LNCaP clone FGC (cell line): ENCODE measurements at regions not wholly inside any gene's neighbourhood (a gene's known extent, or its start where the extent isn't known, plus 50 kb on each side); places are given as distances from the start of the nearest gene placed in this dataset.
"Not testable (repeated sequence)": the region's sequence is repeated elsewhere in the genome, so short reads cannot be mapped to it uniquely, and the experiment has no call there.

Source experiments
- DNase-seq: peaks from one replicate; pipeline ENCODE4 v3.0.0-alpha.2; 2011; ENCODE audit warnings: low read depth
- H3K4me3 ChIP-seq: 2 replicates; pipeline ENCODE4 v1.5.1; 2011; ENCODE audit warnings: mild to moderate bottlenecking, low read depth, low read length, control low read depth
- CTCF ChIP-seq: IDR thresholded peaks from 2 replicates; pipeline ENCODE4 v1.5.1; 2012; ENCODE audit warnings: mild to moderate bottlenecking; ENCODE audit not compliant: control insufficient read depth, insufficient read depth; ENCODE audit errors: extremely low read depth

GRCh38 chr4:20196476-20196875 is 55.2 kb upstream of the SLIT2 start:
- no peak for TF ChIP-seq CTCF
- DNase-seq: no peak
- no peak overlapping the region for H3K4me3 ChIP-seq

GRCh38 chr4:20195071-20195885 is 56.4 kb upstream of the SLIT2 start:
- H3K4me3 ChIP-seq: no peak overlapping the region
- no peak for DNase-seq
- no peak for TF ChIP-seq CTCF

GRCh38 chr4:20194123-20195013 is 57.3 kb upstream of the SLIT2 start:
- DNase-seq: no peak

GRCh38 chr4:20193141-20193936 is 58.4 kb upstream of the SLIT2 start:
- TF ChIP-seq CTCF: no peak
- no peak for DNase-seq
- no peak overlapping the region for H3K4me3 ChIP-seq

More at GRCh38 chr4:20194123-20195013, 57.3 kb upstream of the SLIT2 start:
- H3K4me3 ChIP-seq: no peak overlapping the region
- no peak for TF ChIP-seq CTCF

- no peak overlapping the region for H3K4me3 ChIP-seq
- no peak for DNase-seq
- no peak for TF ChIP-seq CTCF
These were observed 59.0 kb upstream of the SLIT2 start for GRCh38 chr4:20192736-20193135.

GRCh38 chr4:20185103-20185502 is 66.6 kb upstream of the SLIT2 start:
- H3K4me3 ChIP-seq: no peak overlapping the region
- TF ChIP-seq CTCF: no peak
- DNase-seq: no peak

- not testable (repeated sequence) for H3K4me3 ChIP-seq, DNase-seq
These were observed 68.6 kb upstream of the SLIT2 start for GRCh38 chr4:20183131-20183530.
